Thoracic aorta (tissue), 2 donors: ENCODE measurements at regions not wholly inside any gene's neighbourhood (a gene's known extent, or its start where the extent isn't known, plus 50 kb on each side); places are given as distances from the start of the nearest gene placed in this dataset.

Source experiments
- ATAC-seq: fragments of 150-250 bp; one replicate; pipeline ENCODE4 v1.8.0; 2017; ENCODE audit warnings: low read depth; ENCODE audit not compliant: insufficient number of reproducible peaks, low FRiP score
- DNase-seq: peaks from one replicate; pipeline ENCODE4 v3.0.0-alpha.2; 2020; ENCODE audit warnings: low spot score
- H3K27ac ChIP-seq, 2 donors: fragments of 200-600 bp; sonication (generic); 1 replicate in 1 of 2; 2 replicates in 1 of 2; pipeline ENCODE4 v1.5.1; 2016; ENCODE audit warnings: mild to moderate bottlenecking in 2 of 2, moderate library complexity in 2 of 2
- H3K27me3 ChIP-seq: fragments of 200-600 bp; sonication (generic); replicated peaks from 2 replicates; pipeline ENCODE4 v1.6.0; 2016; ENCODE audit warnings: mild to moderate bottlenecking; ENCODE audit not compliant: insufficient read depth
- H3K36me3 ChIP-seq: fragments of 200-600 bp; sonication (generic); one replicate; pipeline ENCODE4 v1.5.1; 2016
- H3K4me1 ChIP-seq, 2 donors: fragments of 200-600 bp; sonication (generic); 1 replicate in 1 of 2; 2 replicates in 1 of 2; pipeline versions ENCODE4 v1.5.1 to v1.6.0; 2016; ENCODE audit warnings: low read depth in 2 of 2, mild to moderate bottlenecking in 1 of 2; ENCODE audit not compliant: control insufficient read depth in 1 of 2
- H3K4me3 ChIP-seq: fragments of 200-600 bp; sonication (generic); 2 replicates; pipeline ENCODE4 v1.5.1; 2016; ENCODE audit warnings: mild to moderate bottlenecking
- H3K9me3 ChIP-seq: fragments of 200-600 bp; sonication (generic); 2 replicates; pipeline ENCODE4 v1.5.1; 2016
- CTCF ChIP-seq: fragments of 200-600 bp; sonication (generic); IDR thresholded peaks from one replicate; pipeline ENCODE4 v1.5.1; 2019; ENCODE audit warnings: antibody characterized with exemption

DNA sequence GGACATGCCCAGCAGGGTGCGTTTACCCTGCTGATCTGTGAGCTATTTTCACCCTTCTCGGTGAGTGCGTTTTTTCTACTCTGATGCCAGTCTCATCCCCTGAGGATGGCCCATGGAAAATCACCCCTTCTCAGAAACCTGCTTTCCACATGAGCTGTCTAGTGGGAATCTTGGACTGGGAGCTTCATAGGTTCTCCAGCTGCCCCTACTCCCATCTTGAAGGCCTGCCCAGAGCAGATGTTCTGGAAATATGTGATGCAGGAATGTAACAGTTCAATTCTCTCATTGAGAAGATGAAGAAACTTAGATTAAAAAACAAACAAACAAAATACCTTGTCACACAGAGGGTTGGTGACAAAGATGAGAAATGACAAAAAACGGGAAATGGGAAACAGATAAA is 146.9 kb upstream of the RAB11FIP2 start:
- no peak for DNase-seq
- Histone ChIP-seq H3K9me3 (no peaks in the 10 kb centered on the region), H3K36me3 (no peaks in the 10 kb centered on the region), H3K27ac (no peak overlapping the region), H3K4me1 (no peaks in the 10 kb centered on the region), H3K27me3 (no peaks in the 10 kb centered on the region), H3K4me3 (no peak overlapping the region)
- ATAC-seq, result no peak
- TF ChIP-seq CTCF, result no peak

DNA sequence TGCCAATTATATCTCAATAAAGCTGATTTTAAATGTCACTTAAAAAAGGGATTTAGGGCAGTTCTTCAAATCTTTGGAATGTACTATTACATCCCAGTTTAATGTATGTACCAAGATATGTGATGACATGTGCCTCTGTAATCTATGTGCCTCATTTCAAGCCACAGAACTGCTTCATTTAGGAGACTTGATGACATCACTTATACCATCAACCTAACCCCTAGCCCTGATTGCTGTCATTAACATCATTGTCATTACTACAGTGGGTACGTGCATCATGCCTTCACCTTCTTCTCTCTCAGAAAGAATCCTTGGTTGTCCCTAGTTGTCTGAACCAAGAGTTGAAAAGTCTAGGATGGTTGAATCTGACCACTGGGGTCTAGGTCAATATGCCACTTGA is 134.3 kb upstream of the RAB11FIP2 start:
- Histone ChIP-seq H3K27ac (no peak overlapping the region), H3K9me3 (peaks cover 4% of the 10 kb centered on the region), H3K4me1 (no peaks in the 10 kb centered on the region), H3K27me3 (no peaks in the 10 kb centered on the region), H3K4me3 (no peak overlapping the region), H3K36me3 (no peaks in the 10 kb centered on the region)
- ATAC-seq, result no peak
- DNase-seq, result no peak
- no peak for TF ChIP-seq CTCF

GRCh38 chr10:118175148-118175547 is 128.4 kb upstream of the RAB11FIP2 start:
- no peaks in the 10 kb centered on the region for H3K9me3 ChIP-seq
- DNase-seq (no peak), ATAC-seq (no peak)
- H3K27ac ChIP-seq, result no peak overlapping the region
- H3K4me3 ChIP-seq, result no peak overlapping the region
- peaks cover 0 to 9% of the 10 kb centered on the region in 2 donors for H3K4me1 ChIP-seq
- no peaks in the 10 kb centered on the region for H3K27me3 ChIP-seq
- no peaks in the 10 kb centered on the region for H3K36me3 ChIP-seq
- no peak for TF ChIP-seq CTCF

- H3K27me3 ChIP-seq, result no peaks in the 10 kb centered on the region
- DNase-seq, result no peak
- H3K4me1 ChIP-seq, result peaks cover 0 to 9% of the 10 kb centered on the region in 2 donors
- H3K36me3 ChIP-seq, result no peaks in the 10 kb centered on the region
- TF ChIP-seq CTCF, result no peak
- H3K9me3 ChIP-seq, result no peaks in the 10 kb centered on the region
- no peak for ATAC-seq
- H3K4me3 ChIP-seq, result no peak overlapping the region
- no peak overlapping the region for H3K27ac ChIP-seq
These were observed 126.6 kb upstream of the RAB11FIP2 start for GRCh38 chr10:118173296-118173695.

DNA sequence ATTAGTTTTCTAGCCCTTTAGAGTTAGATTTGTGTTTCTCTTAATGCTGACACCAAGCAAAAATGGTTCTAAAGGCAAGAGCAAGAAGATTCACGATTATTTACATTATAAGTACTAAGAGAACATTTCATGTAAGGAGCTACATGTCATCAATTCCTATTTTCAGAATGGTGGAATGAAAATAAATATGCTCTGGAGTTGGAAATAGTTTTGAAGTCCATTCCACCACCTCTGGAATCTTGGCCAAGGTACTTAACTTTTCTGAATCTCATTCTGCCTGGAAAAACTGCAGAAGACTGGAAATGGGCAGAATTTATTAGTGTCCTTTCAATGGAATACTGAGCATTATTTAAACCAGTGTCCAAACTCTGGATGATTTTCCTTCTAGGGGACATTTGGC is 125.1 kb upstream of the RAB11FIP2 start:
- no peak for ATAC-seq
- TF ChIP-seq CTCF, result no peak
- H3K27me3 ChIP-seq, result no peaks in the 10 kb centered on the region
- H3K4me1 ChIP-seq, result peaks cover 0 to 9% of the 10 kb centered on the region in 2 donors
- no peaks in the 10 kb centered on the region for H3K9me3 ChIP-seq
- no peaks in the 10 kb centered on the region for H3K36me3 ChIP-seq
- no peak overlapping the region for H3K4me3 ChIP-seq
- no peak overlapping the region for H3K27ac ChIP-seq
- DNase-seq, result no peak
